T-helper 2 cell (primary cell): ENCODE measurements at regions not wholly inside any gene's neighbourhood (a gene's known extent, or its start where the extent isn't known, plus 50 kb on each side); places are given as distances from the start of the nearest gene placed in this dataset.

Experiments
- DNase-seq, 5 experiments: peaks; one replicate each; pipeline versions ENCODE4 v3.0.0 to v3.0.0-alpha.2; 2012 to 2022

DNA sequence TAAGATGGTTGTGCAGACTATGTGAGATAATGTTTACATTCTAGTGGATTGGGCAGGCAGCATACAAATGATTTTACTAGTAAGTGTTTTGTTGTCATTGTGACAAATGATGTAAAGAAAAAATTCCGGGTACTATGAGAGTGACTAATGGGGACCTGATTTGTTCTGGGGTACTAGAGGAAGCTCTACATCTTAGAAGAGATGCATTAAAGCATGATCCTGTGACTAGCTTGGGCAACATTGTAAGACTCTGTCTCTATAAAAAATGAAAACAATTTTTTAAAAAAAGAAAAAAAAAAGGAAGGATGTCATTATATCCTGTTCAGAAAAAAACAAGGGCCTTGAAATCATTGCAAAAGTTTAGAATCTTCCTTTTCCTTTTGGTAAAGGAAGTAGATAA is 58.1 kb upstream of the MYRIP start:
- DNase-seq, result no peak

DNA sequence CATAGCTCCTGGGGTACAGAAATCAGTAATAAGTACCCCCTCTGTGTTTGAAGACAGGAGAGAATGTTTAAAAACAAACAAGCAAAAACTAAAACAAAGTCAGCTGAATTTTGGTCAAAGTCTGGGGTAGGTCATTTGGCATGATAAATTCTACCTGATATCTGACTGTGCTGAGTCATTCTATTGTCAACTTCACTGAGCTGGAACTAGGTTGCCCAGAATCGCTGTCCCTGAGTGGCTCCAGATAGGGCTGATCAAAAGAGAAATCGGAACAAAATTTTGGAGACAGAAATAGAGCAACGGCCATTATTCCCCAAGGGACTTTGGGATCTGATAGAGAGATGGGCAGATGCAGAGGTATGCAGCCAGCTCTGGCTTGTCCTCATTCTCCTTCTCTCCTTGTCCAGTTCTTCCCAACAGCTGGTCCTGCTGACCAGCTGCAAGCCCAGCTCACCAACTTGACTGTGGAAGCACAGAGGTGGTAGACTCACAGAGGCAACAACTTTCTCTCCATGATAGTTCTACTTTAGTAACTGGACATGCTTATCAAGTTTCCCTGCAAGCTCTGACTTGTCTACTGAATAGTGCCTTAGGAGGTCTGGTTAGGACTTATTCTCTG is 57.3 kb upstream of the MYRIP start:
- no peak for DNase-seq

DNA sequence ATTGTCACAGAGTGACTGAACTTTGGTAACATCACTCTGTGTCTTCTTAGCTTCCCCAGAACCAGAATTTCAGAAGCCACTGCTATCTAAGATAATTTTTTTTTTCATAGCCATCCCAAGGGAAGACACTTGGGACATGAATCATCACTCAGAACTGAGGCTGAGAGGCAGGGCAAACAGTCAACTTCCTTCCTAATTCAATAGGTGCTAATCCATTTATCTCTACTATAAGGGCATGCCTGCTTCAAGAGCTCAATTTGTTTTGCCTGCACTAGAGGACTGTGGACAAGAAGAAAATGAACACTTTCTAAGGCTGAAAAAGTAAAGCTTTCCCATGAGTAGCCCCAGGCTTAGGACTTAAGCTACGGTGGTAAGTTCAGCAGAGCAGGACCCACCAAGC is 56.7 kb upstream of the MYRIP start:
- DNase-seq, result no peak

DNA sequence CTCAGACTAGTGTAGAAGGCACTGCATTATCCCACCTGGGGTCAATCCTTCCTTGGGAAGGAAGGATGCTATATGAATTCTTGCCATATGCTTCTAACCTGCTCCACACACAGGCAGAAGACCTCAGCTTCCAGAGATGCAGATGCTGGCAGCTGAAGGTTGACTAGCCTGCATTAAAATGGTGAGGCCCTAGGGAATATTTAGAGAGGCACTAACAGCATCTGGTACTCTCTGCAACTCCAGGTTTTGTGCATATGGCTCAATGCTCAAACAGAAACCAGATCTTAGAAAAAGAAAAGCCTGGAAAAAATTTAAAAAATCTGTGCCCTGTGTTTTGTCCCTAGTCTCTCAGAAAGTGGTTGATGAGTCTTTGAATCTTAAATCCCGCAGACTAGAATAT is 56.0 kb upstream of the MYRIP start:
- DNase-seq, result no peak

DNA sequence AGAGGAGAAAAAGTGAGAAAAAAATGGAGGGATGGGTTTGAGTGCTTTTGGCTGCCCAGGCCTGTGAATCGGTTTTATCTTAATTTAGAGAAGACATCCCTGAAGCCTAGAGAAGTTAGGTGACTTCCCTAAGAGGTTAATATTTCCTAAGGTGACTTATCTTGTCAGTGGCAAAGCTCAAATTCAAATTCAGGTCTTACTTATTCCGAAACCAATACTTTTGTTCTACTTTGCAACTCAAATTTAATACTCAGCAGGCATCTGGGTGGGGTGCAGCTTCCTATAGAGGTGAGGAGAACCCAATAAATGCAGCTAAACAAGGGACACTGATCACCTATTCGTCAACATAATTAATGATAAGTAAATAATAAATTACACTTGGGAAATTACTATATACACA is 54.9 kb upstream of the MYRIP start:
- no peak for DNase-seq

DNA sequence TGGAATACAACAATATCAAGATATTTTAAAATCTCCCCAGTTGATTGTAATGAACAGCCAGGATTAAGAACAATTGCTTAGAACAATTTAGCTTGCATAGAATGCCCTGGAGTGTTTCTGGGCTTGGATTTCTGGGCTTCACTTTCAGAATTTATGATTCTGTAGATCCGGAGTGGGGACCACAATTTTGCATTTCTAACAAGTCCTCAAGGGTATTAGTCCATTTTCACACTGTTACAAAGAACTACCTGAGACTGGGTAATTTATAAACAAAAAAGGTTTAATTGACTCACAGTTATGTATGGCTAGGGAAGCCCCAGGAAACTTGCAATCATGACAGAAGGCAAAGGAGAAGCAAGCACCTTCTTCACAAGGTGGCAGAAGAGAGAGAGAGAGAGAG is 54.3 kb upstream of the MYRIP start:
- no peak for DNase-seq

DNA sequence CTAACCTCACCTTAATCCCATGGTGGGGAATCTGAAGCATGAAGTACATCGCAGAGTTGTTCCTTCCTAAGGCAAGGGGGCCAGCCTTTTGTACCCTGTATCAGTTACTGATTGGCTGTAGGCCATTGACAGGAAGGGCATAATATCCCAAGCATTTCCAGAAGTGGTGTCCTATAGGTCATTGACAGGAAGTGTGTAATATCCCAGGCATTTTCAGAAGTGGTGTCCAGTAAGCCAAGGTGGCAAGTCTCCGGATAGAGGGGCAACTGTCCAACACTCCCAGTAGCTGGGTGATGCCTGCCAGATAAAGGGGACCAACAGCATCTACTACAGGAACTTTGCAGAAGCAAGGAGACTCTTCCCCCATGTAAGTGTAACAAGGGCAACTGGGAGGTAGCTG is 52.1 kb upstream of the MYRIP start:
- no peak for DNase-seq
